ENCODE measurements at regions not wholly inside any gene's neighbourhood (a gene's known extent, or its start where the extent isn't known, plus 50 kb on each side); places are given as distances from the start of the nearest gene placed in this dataset.

- TF ChIP-seq REST (IDR thresholded peaks at IDR 0.05; ENCODE audit: insufficient replicate concordance, low read depth) (no peak), POLR2AphosphoS5 (IDR thresholded peaks at IDR 0.05; ENCODE audit: low read depth) (no peak), CTCF (IDR thresholded peaks at IDR 0.05; ENCODE audit: insufficient read depth, low read length) (no peak), SPI1 (IDR thresholded peaks at IDR 0.05; ENCODE audit: borderline replicate concordance, low read depth) (no peak), GABPA (IDR thresholded peaks at IDR 0.05; ENCODE audit: low read depth) (no peak)
- Histone ChIP-seq H3K4me3 (replicated peaks; ENCODE audit: insufficient read depth, low read length) (no peak overlapping the region), H3K27ac (replicated peaks) (no peak overlapping the region), H3K27me3 (ENCODE audit: insufficient read depth, poor library complexity, severe bottlenecking) (no peaks in the 10 kb centered on the region)
- DNase-seq (ENCODE audit: low read depth in 1 of 2, low spot score in 1 of 2), result no peak
These were observed 207.8 kb upstream of the WSCD1 start for GRCh38 chr17:5862395-5862794.

GRCh38 chr17:5864741-5865657, 205.2 kb upstream of the WSCD1 start:
- DNase-seq (ENCODE audit: low read depth in 1 of 2, low spot score in 1 of 2), result no peak
- Histone ChIP-seq H3K4me3 (replicated peaks; ENCODE audit: insufficient read depth, low read length) (no peak overlapping the region), H3K27me3 (ENCODE audit: insufficient read depth, poor library complexity, severe bottlenecking) (no peaks in the 10 kb centered on the region), H3K27ac (replicated peaks) (no peak overlapping the region)
- TF ChIP-seq REST (IDR thresholded peaks at IDR 0.05; ENCODE audit: insufficient replicate concordance, low read depth) (no peak), GABPA (IDR thresholded peaks at IDR 0.05; ENCODE audit: low read depth) (no peak), SPI1 (IDR thresholded peaks at IDR 0.05; ENCODE audit: borderline replicate concordance, low read depth) (no peak), POLR2AphosphoS5 (IDR thresholded peaks at IDR 0.05; ENCODE audit: low read depth) (no peak), CTCF (IDR thresholded peaks at IDR 0.05; ENCODE audit: insufficient read depth, low read length) (no peak)

- H3K4me3 ChIP-seq (replicated peaks; ENCODE audit: insufficient read depth, low read length), result no peak overlapping the region
- no peak for TF ChIP-seq POLR2AphosphoS5 (IDR thresholded peaks at IDR 0.05; ENCODE audit: low read depth)
- TF ChIP-seq REST (IDR thresholded peaks at IDR 0.05; ENCODE audit: insufficient replicate concordance, low read depth), result no peak
- no peak for TF ChIP-seq GABPA (IDR thresholded peaks at IDR 0.05; ENCODE audit: low read depth)
- no peak for TF ChIP-seq CTCF (IDR thresholded peaks at IDR 0.05; ENCODE audit: insufficient read depth, low read length)
- TF ChIP-seq SPI1 (IDR thresholded peaks at IDR 0.05; ENCODE audit: borderline replicate concordance, low read depth), result no peak
- no peak overlapping the region for H3K27ac ChIP-seq (replicated peaks)
- DNase-seq (ENCODE audit: low read depth in 1 of 2, low spot score in 1 of 2), result no peak
- H3K27me3 ChIP-seq (ENCODE audit: insufficient read depth, poor library complexity, severe bottlenecking), result no peaks in the 10 kb centered on the region
These were observed 203.2 kb upstream of the WSCD1 start for GRCh38 chr17:5866978-5867377.

Measured in HL-60 (cell line).